Glutamatergic neuron (in vitro differentiated cells): ENCODE measurements at regions not wholly inside any gene's neighbourhood (a gene's known extent, or its start where the extent isn't known, plus 50 kb on each side); places are given as distances from the start of the nearest gene placed in this dataset.
"Not testable (repeated sequence)": the region's sequence is repeated elsewhere in the genome, so short reads cannot be mapped to it uniquely, and the experiment has no call there.

Experiments
- DNase-seq: peaks from one replicate; pipeline ENCODE4 v3.0.0; 2022
- H3K27ac Mint-ChIP-seq: one replicate; pipeline ENCODE4 v1.8.0; 2020; ENCODE audit warnings: mild to moderate bottlenecking, mixed read lengths, inconsistent platforms; ENCODE audit not compliant: unreplicated experiment
- H3K27me3 Mint-ChIP-seq: one replicate; pipeline ENCODE4 v1.8.0; 2020; ENCODE audit warnings: mild to moderate bottlenecking, moderate library complexity, mixed read lengths, inconsistent platforms; ENCODE audit not compliant: unreplicated experiment
- H3K36me3 Mint-ChIP-seq: one replicate; pipeline ENCODE4 v1.8.0; 2020; ENCODE audit warnings: mild to moderate bottlenecking, mixed read lengths, inconsistent platforms; ENCODE audit not compliant: unreplicated experiment
- H3K4me1 Mint-ChIP-seq: one replicate; pipeline ENCODE4 v1.8.0; 2020; ENCODE audit warnings: mild to moderate bottlenecking, low read depth, mixed read lengths, inconsistent platforms; ENCODE audit not compliant: unreplicated experiment
- H3K4me3 Mint-ChIP-seq: one replicate; pipeline ENCODE4 v1.8.0; 2020; ENCODE audit warnings: mild to moderate bottlenecking, mixed read lengths, inconsistent platforms; ENCODE audit not compliant: unreplicated experiment
- H3K9me3 Mint-ChIP-seq: one replicate; pipeline ENCODE4 v1.8.0; 2020; ENCODE audit warnings: mild to moderate bottlenecking, moderate library complexity, mixed read lengths, inconsistent platforms; ENCODE audit not compliant: unreplicated experiment
- CTCF ChIP-seq: fragments of 200-600 bp; sonication (generic); IDR thresholded peaks from one replicate; pipeline ENCODE4 v1.5.0; 2021; ENCODE audit not compliant: partially characterized antibody, unreplicated experiment

DNA sequence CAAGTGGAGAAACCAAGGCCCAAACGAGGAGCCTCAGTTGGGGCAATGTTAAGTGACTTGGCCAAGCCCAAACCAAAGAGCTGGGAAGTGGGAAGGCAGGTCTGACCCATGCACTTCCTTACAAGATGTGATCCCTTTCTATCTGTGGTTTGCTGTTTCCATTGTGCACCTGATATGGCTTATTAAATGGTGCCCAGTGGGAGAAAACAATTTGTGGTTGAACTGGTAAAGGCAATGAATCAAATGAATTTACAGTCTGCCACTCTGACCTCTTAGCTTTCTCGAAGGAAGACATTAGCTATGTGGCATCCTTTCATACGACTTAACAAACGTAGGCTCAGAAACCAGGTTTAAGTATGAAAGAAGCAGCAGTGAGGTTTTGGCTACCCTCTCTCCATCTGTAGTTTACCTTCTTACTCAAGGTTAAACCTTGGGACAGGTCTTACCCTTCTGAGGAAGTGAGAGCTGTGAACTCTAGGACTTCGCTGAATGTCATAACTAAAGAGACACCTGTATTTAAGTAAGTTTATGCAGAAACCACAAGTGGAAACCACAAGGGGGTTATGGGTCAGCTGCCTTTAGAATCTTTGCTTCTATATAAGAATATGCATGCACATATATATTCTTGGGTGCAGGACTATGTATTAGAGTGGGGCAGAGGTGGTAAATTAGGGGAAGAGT is 100.5 kb upstream of the SPATA31D4 start:
- Mint-ChIP-seq H3K9me3 (no peaks in the 10 kb centered on the region), H3K27me3 (peaks cover 5% of the 10 kb centered on the region), H3K36me3 (no peaks in the 10 kb centered on the region), H3K4me1 (peaks cover 17% of the 10 kb centered on the region), H3K4me3 (no peak overlapping the region), H3K27ac (no peak overlapping the region)
- no peak for TF ChIP-seq CTCF
- DNase-seq = no peak

GRCh38 chr9:81829195-81829882 is 98.9 kb upstream of the SPATA31D4 start:
- Mint-ChIP-seq H3K4me1 (peaks cover 13% of the 10 kb centered on the region), H3K9me3 (peaks cover 2% of the 10 kb centered on the region), H3K27ac (no peak overlapping the region), H3K4me3 (no peak overlapping the region), H3K27me3 (peaks cover 6% of the 10 kb centered on the region), H3K36me3 (no peaks in the 10 kb centered on the region)
- no peak for DNase-seq
- TF ChIP-seq CTCF = no peak

- H3K9me3 Mint-ChIP-seq, DNase-seq, H3K36me3 Mint-ChIP-seq, H3K27ac Mint-ChIP-seq, H3K27me3 Mint-ChIP-seq, H3K4me1 Mint-ChIP-seq, H3K4me3 Mint-ChIP-seq: not testable (repeated sequence)
Observed at GRCh38 chr9:81830431-81830830, 97.8 kb upstream of the SPATA31D4 start.

GRCh38 chr9:81832571-81833285 is 95.5 kb upstream of the SPATA31D4 start:
- Mint-ChIP-seq H3K27ac (no peak overlapping the region), H3K4me1 (no peaks in the 10 kb centered on the region), H3K27me3 (peaks cover 6% of the 10 kb centered on the region), H3K4me3 (no peak overlapping the region), H3K9me3 (peaks cover 2% of the 10 kb centered on the region), H3K36me3 (no peaks in the 10 kb centered on the region)
- TF ChIP-seq CTCF = no peak
- DNase-seq = no peak

DNA sequence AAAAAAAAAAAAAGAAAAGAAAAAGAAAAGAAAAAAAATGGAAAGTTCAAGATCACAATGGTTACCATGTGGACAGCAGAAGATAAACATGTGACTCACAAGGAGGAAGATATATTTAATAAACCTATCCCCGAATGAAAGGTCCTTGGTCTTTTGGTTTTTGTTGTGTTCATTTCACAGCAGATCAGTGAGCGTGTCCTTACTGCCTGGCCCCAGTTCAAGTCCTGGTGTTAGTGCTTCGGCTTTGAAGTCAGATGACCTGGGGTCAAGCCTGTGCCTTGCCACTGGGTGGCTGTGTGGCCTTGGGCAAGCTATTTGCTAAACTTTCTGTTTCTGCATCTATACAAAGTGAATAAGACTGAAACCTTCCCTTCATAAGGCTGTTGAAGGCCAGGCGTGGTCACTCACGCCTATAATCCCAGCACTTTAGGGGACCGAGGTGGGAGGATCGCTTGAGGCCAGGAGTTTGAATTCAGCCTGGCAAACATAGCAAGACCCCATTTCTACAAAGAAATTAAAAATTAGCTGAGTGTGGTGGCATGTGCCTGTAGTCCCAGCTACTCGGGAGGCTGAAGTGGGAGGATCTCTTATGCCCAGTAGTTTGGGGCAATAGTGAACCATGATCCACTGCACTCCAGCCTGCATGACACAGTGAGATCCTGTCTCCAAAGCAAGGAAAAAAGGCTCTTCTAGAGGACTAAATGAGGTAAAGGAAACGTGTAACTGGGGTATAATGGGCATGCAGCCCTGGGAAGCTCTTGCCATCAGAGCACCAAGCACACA is 94.5 kb upstream of the SPATA31D4 start:
- DNase-seq = no peak
- no peaks in the 10 kb centered on the region for H3K36me3 Mint-ChIP-seq
- no peaks in the 10 kb centered on the region for H3K4me1 Mint-ChIP-seq
- H3K9me3 Mint-ChIP-seq = peaks cover 2% of the 10 kb centered on the region
- H3K4me3 Mint-ChIP-seq = no peak overlapping the region
- TF ChIP-seq CTCF = no peak
- H3K27ac Mint-ChIP-seq = no peak overlapping the region
- peaks cover 6% of the 10 kb centered on the region for H3K27me3 Mint-ChIP-seq
